ENCODE measurements at regions not wholly inside any gene's neighbourhood (a gene's known extent, or its start where the extent isn't known, plus 50 kb on each side); places are given as distances from the start of the nearest gene placed in this dataset.

DNA sequence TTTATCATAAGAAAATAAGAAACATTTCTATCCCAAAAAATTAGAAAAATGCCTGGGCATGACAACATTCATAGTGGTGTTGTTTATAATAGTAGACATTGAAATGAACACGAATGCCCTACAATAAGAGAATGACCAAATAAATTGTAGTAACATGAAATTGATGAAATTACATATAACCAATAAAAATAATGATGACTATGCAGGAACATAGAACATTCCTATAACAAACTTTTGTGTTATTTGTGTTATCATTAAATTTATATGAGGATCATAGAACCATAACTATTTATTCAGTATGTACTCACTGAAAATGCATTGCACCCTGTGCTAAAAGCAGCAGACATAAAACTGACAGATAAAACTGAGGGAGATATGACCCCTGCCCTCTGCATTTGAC, 399.7 kb downstream of the CBLN4 start:
- no peaks in the 10 kb centered on the region for H3K4me1 ChIP-seq (ENCODE audit: control insufficient read depth in 2 of 2, insufficient read depth in 2 of 2, low read length in 1 of 2)
- no peak overlapping the region for H3K27ac ChIP-seq (ENCODE audit: low read depth in 2 of 2, low read length in 1 of 2)
- no peaks in the 10 kb centered on the region for H3K36me3 ChIP-seq (ENCODE audit: control insufficient read depth in 2 of 2, insufficient read depth in 2 of 2, low read length in 1 of 2)
- no peaks in the 10 kb centered on the region for H3K27me3 ChIP-seq (ENCODE audit: control insufficient read depth in 1 of 2, insufficient read depth in 2 of 2, low read length in 2 of 2)
- WGBS, 2 donors, result 73 to 88% methylated on average over 1 of the region's 1 CpG
- H3K4me3 ChIP-seq (ENCODE audit: low read depth in 1 of 2, low read length in 2 of 2), result no peak overlapping the region
- H3K9me3 ChIP-seq (ENCODE audit: control insufficient read depth in 2 of 2, insufficient read depth in 1 of 2, low read depth in 1 of 2, low read length in 1 of 2), result no peaks in the 10 kb centered on the region

DNA sequence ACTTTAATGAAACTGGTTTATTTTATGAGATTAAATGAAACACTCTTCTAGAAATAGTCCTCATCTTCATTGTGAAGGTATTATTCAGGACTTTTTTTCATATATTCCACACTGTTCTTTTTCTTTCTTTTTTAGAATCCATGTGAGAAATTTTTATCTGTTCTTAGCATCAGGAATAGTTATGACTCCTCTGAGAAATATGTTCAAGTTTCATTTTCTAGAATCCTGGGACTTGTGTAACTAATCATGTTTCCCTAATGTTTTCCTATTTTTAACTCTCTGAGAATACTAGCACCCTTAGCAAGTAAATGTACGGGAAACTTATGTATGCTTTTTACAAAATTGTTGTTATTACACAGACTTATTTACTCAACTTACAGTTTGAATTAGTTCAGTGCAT, 407.8 kb downstream of the CBLN4 start:
- Histone ChIP-seq H3K9me3 (ENCODE audit: control insufficient read depth in 2 of 2, insufficient read depth in 1 of 2, low read depth in 1 of 2, low read length in 1 of 2) (no peaks in the 10 kb centered on the region), H3K4me3 (ENCODE audit: low read depth in 1 of 2, low read length in 2 of 2) (no peak overlapping the region), H3K27me3 (ENCODE audit: control insufficient read depth in 1 of 2, insufficient read depth in 2 of 2, low read length in 2 of 2) (no peaks in the 10 kb centered on the region), H3K27ac (ENCODE audit: low read depth in 2 of 2, low read length in 1 of 2) (no peak overlapping the region), H3K36me3 (ENCODE audit: control insufficient read depth in 2 of 2, insufficient read depth in 2 of 2, low read length in 1 of 2) (no peaks in the 10 kb centered on the region), H3K4me1 (ENCODE audit: control insufficient read depth in 2 of 2, insufficient read depth in 2 of 2, low read length in 1 of 2) (no peaks in the 10 kb centered on the region)
- WGBS, 2 donors, result 77 to 83% methylated on average over 1 of the region's 1 CpG

DNA sequence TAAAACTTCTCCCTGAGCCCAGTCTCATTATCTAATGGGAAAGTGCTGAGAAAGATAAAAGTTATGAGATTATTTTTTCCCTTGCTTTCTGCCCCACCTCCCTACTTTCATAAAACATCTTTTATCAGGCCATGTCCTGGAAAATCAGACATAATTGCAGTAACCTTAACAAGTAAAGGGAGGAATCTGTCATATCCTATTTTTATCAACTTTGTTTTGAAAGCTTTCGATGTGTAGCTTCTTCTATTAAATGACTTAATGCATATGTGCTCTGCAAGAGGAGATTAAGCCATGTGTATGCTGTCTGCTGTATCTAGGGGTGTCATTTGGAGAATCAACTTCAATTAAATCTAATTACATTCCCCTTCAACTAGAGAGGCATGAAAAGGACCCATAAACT, 408.9 kb downstream of the CBLN4 start:
- H3K4me1 ChIP-seq (ENCODE audit: control insufficient read depth in 2 of 2, insufficient read depth in 2 of 2, low read length in 1 of 2), result no peaks in the 10 kb centered on the region
- no peak overlapping the region for H3K27ac ChIP-seq (ENCODE audit: low read depth in 2 of 2, low read length in 1 of 2)
- H3K27me3 ChIP-seq (ENCODE audit: control insufficient read depth in 1 of 2, insufficient read depth in 2 of 2, low read length in 2 of 2), result no peaks in the 10 kb centered on the region
- H3K4me3 ChIP-seq (ENCODE audit: low read depth in 1 of 2, low read length in 2 of 2), result no peak overlapping the region
- no peaks in the 10 kb centered on the region for H3K9me3 ChIP-seq (ENCODE audit: control insufficient read depth in 2 of 2, insufficient read depth in 1 of 2, low read depth in 1 of 2, low read length in 1 of 2)
- H3K36me3 ChIP-seq (ENCODE audit: control insufficient read depth in 2 of 2, insufficient read depth in 2 of 2, low read length in 1 of 2), result no peaks in the 10 kb centered on the region
- WGBS, 2 donors, result 70 to 76% methylated on average over 1 of the region's 1 CpG

DNA sequence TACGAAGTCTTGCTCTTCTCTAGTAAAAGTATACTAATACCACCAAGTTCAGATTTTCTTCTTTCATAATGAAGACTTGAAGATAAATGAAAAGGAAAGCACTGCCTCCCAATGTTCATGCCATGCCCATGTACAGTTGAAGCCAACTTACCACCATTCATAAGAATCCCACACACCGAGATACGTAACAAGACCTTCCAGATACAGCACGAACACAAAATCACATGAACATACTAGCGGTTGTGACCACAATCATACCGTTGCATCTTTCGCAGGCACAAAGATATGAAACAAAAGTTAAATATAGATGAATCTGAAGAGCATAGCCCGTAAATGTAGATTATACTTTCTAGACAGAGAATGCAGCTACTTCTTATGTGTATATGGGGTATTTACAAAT, 412.5 kb downstream of the CBLN4 start:
- Histone ChIP-seq H3K4me1 (ENCODE audit: control insufficient read depth in 2 of 2, insufficient read depth in 2 of 2, low read length in 1 of 2) (no peaks in the 10 kb centered on the region), H3K4me3 (ENCODE audit: low read depth in 1 of 2, low read length in 2 of 2) (no peak overlapping the region), H3K9me3 (ENCODE audit: control insufficient read depth in 2 of 2, insufficient read depth in 1 of 2, low read depth in 1 of 2, low read length in 1 of 2) (no peaks in the 10 kb centered on the region), H3K36me3 (ENCODE audit: control insufficient read depth in 2 of 2, insufficient read depth in 2 of 2, low read length in 1 of 2) (no peaks in the 10 kb centered on the region), H3K27ac (ENCODE audit: low read depth in 2 of 2, low read length in 1 of 2) (no peak overlapping the region), H3K27me3 (ENCODE audit: control insufficient read depth in 1 of 2, insufficient read depth in 2 of 2, low read length in 2 of 2) (no peaks in the 10 kb centered on the region)
- WGBS, 2 donors, result 89 to 94% methylated on average over 8 of the region's 8 CpGs

DNA sequence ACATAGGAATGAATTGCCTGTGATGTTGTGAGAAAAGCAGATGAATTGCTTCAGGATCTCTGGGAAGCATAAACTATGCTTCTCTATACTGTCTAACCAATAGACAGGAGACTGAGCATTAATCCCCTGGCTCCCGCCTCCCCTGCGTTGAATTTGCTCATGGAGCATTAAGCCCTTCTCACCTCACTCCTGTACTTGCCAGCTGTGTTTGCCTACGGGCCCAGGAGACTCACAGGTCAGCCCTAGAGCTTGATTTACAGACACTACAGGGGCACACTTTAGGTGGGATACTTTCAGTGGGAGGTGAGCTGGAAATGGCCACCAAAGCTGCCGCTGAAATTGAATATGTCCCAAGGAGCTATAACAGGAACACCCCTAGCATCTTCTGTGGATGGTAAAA, 418.7 kb downstream of the CBLN4 start:
- H3K36me3 ChIP-seq (ENCODE audit: control insufficient read depth in 2 of 2, insufficient read depth in 2 of 2, low read length in 1 of 2), result no peaks in the 10 kb centered on the region
- H3K27me3 ChIP-seq (ENCODE audit: control insufficient read depth in 1 of 2, insufficient read depth in 2 of 2, low read length in 2 of 2), result no peaks in the 10 kb centered on the region
- no peak overlapping the region for H3K27ac ChIP-seq (ENCODE audit: low read depth in 2 of 2, low read length in 1 of 2)
- H3K4me3 ChIP-seq (ENCODE audit: low read depth in 1 of 2, low read length in 2 of 2), result no peak overlapping the region
- H3K9me3 ChIP-seq (ENCODE audit: control insufficient read depth in 2 of 2, insufficient read depth in 1 of 2, low read depth in 1 of 2, low read length in 1 of 2), result no peaks in the 10 kb centered on the region
- WGBS, 2 donors, result 62% methylated on average over 4 of the region's 4 CpGs
- H3K4me1 ChIP-seq (ENCODE audit: control insufficient read depth in 2 of 2, insufficient read depth in 2 of 2, low read length in 1 of 2), result no peaks in the 10 kb centered on the region

DNA sequence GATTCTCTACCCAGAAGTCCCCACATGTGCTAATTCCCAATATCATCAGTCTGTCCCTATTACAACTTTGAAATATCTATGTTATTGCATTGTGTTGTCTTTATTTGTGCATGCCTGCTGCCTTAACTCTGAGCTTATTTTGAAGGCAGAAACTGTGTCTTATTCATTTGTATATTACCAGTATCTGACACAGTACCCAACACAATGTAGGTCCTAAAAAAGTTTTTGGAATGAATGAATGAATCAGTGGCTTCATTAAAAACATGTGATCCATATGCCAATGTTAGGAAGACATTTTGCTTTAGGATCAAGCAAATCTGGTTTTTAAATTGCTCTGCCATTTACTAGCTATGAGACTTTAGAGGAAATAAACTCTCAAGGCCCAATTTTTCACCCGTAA, 420.4 kb downstream of the CBLN4 start:
- WGBS, 2 donors, result 88 to 96% methylated on average over 1 of the region's 1 CpG
- no peak overlapping the region for H3K27ac ChIP-seq (ENCODE audit: low read depth in 2 of 2, low read length in 1 of 2)
- H3K36me3 ChIP-seq (ENCODE audit: control insufficient read depth in 2 of 2, insufficient read depth in 2 of 2, low read length in 1 of 2), result no peaks in the 10 kb centered on the region
- no peaks in the 10 kb centered on the region for H3K4me1 ChIP-seq (ENCODE audit: control insufficient read depth in 2 of 2, insufficient read depth in 2 of 2, low read length in 1 of 2)
- H3K9me3 ChIP-seq (ENCODE audit: control insufficient read depth in 2 of 2, insufficient read depth in 1 of 2, low read depth in 1 of 2, low read length in 1 of 2), result no peaks in the 10 kb centered on the region
- H3K27me3 ChIP-seq (ENCODE audit: control insufficient read depth in 1 of 2, insufficient read depth in 2 of 2, low read length in 2 of 2), result no peaks in the 10 kb centered on the region
- H3K4me3 ChIP-seq (ENCODE audit: low read depth in 1 of 2, low read length in 2 of 2), result no peak overlapping the region

DNA sequence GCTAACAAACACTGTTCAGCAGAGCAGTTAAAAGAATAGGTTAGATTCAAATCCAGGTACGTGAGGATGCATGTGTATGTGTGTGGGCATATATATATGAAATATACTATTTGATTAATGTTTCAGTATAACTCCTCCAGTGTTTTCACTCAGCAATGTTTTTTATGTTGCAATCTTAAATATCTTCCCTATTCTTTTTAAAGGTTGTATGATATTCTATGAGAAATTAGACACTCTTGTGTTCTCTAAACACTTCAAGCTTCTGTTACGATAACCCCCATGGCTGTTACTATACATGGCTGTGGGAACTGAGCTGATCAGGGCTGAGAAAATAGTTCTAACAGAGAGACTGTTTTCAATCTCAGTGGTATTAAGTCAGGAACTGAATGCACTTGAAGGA, 421.0 kb downstream of the CBLN4 start:
- Histone ChIP-seq H3K4me1 (ENCODE audit: control insufficient read depth in 2 of 2, insufficient read depth in 2 of 2, low read length in 1 of 2) (no peaks in the 10 kb centered on the region), H3K27ac (ENCODE audit: low read depth in 2 of 2, low read length in 1 of 2) (no peak overlapping the region), H3K9me3 (ENCODE audit: control insufficient read depth in 2 of 2, insufficient read depth in 1 of 2, low read depth in 1 of 2, low read length in 1 of 2) (no peaks in the 10 kb centered on the region), H3K27me3 (ENCODE audit: control insufficient read depth in 1 of 2, insufficient read depth in 2 of 2, low read length in 2 of 2) (no peaks in the 10 kb centered on the region), H3K36me3 (ENCODE audit: control insufficient read depth in 2 of 2, insufficient read depth in 2 of 2, low read length in 1 of 2) (no peaks in the 10 kb centered on the region), H3K4me3 (ENCODE audit: low read depth in 1 of 2, low read length in 2 of 2) (no peak overlapping the region)
- WGBS, 2 donors, result 83 to 92% methylated on average over 2 of the region's 2 CpGs

DNA sequence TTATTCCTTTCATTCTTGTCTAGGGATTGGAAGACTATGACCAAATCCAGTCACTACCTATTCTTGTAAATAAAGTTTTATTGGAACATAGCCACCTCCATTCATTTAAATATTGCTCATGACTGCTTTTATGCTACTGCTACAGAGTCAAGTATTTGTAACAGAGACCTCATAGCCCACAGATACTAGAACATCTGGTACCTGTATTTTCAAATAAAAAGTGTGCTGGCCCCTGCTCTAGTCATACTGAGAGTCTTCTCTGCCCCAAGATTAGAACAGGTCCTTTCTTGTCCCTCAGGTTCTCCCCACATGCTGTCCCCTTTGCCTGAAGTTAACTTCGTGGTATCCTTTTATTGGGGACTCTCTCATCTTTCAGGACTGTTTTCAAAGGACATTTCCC, 422.3 kb downstream of the CBLN4 start:
- Histone ChIP-seq H3K27me3 (ENCODE audit: control insufficient read depth in 1 of 2, insufficient read depth in 2 of 2, low read length in 2 of 2) (no peaks in the 10 kb centered on the region), H3K27ac (ENCODE audit: low read depth in 2 of 2, low read length in 1 of 2) (no peak overlapping the region), H3K4me3 (ENCODE audit: low read depth in 1 of 2, low read length in 2 of 2) (no peak overlapping the region), H3K9me3 (ENCODE audit: control insufficient read depth in 2 of 2, insufficient read depth in 1 of 2, low read depth in 1 of 2, low read length in 1 of 2) (no peaks in the 10 kb centered on the region), H3K36me3 (ENCODE audit: control insufficient read depth in 2 of 2, insufficient read depth in 2 of 2, low read length in 1 of 2) (no peaks in the 10 kb centered on the region), H3K4me1 (ENCODE audit: control insufficient read depth in 2 of 2, insufficient read depth in 2 of 2, low read length in 1 of 2) (no peaks in the 10 kb centered on the region)
- WGBS, 2 donors, result 76 to 83% methylated on average over 1 of the region's 1 CpG

DNA sequence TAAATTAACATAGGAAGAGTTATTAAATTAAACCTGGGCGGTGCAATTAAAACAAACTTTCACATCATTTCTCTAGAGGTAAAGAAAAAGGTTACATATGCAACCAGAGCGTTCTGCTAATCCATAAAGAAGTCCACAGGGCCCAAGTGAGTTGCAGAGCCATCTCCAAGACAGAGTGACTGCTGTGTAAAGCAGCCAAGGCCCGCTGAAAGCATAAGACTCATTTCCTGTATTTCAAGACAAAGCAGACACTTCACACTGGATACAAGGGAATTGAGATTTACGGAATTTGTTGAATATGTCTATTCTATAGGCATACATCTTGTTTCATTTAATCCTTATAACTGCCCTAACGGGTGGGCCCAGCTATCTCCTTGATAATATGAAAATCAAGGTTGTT, 422.8 kb downstream of the CBLN4 start:
- H3K27ac ChIP-seq (ENCODE audit: low read depth in 2 of 2, low read length in 1 of 2), result no peak overlapping the region
- no peaks in the 10 kb centered on the region for H3K36me3 ChIP-seq (ENCODE audit: control insufficient read depth in 2 of 2, insufficient read depth in 2 of 2, low read length in 1 of 2)
- H3K27me3 ChIP-seq (ENCODE audit: control insufficient read depth in 1 of 2, insufficient read depth in 2 of 2, low read length in 2 of 2), result no peaks in the 10 kb centered on the region
- no peak overlapping the region for H3K4me3 ChIP-seq (ENCODE audit: low read depth in 1 of 2, low read length in 2 of 2)
- 86% methylated on average over 5 of the region's 5 CpGs for WGBS, 2 donors
- no peaks in the 10 kb centered on the region for H3K9me3 ChIP-seq (ENCODE audit: control insufficient read depth in 2 of 2, insufficient read depth in 1 of 2, low read depth in 1 of 2, low read length in 1 of 2)
- no peaks in the 10 kb centered on the region for H3K4me1 ChIP-seq (ENCODE audit: control insufficient read depth in 2 of 2, insufficient read depth in 2 of 2, low read length in 1 of 2)

DNA sequence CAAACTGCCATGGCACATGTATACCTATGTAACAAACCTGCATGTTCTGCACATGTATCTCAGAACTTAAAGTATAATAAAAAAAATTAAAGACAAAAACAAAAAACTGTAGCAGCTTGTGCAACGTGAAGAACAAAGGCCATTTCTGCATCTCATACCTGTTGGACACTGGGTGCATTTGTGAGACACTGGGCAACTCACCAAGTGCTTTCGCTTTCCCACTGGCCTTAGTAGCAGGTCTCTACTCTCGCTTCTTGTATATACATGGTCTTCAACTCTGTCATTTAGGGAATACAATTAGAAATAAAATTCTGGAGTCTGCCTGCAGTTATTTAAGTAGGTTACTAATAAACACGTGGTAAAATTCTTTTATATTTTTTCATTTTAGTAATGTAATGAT, 423.8 kb downstream of the CBLN4 start:
- H3K27me3 ChIP-seq (ENCODE audit: control insufficient read depth in 1 of 2, insufficient read depth in 2 of 2, low read length in 2 of 2), result no peaks in the 10 kb centered on the region
- no peaks in the 10 kb centered on the region for H3K4me1 ChIP-seq (ENCODE audit: control insufficient read depth in 2 of 2, insufficient read depth in 2 of 2, low read length in 1 of 2)
- H3K9me3 ChIP-seq (ENCODE audit: control insufficient read depth in 2 of 2, insufficient read depth in 1 of 2, low read depth in 1 of 2, low read length in 1 of 2), result no peaks in the 10 kb centered on the region
- H3K36me3 ChIP-seq (ENCODE audit: control insufficient read depth in 2 of 2, insufficient read depth in 2 of 2, low read length in 1 of 2), result no peaks in the 10 kb centered on the region
- WGBS, 2 donors, result 72 to 76% methylated on average over 4 of the region's 4 CpGs
- H3K4me3 ChIP-seq (ENCODE audit: low read depth in 1 of 2, low read length in 2 of 2), result no peak overlapping the region
- no peak overlapping the region for H3K27ac ChIP-seq (ENCODE audit: low read depth in 2 of 2, low read length in 1 of 2)
